ENCODE measurements at regions not wholly inside any gene's neighbourhood (a gene's known extent, or its start where the extent isn't known, plus 50 kb on each side); places are given as distances from the start of the nearest gene placed in this dataset.
"Not testable (repeated sequence)": the region's sequence is repeated elsewhere in the genome, so short reads cannot be mapped to it uniquely, and the experiment has no call there.

- no peak for DNase-seq (ENCODE audit: extremely low read depth in 1 of 2, low read depth in 1 of 2)
Observed at GRCh38 chr16:88328313-88328980, 54.3 kb upstream of the ZNF469 start.

GRCh38 chr16:88329726-88330700, 52.7 kb upstream of the ZNF469 start:
- no peak for DNase-seq (ENCODE audit: extremely low read depth in 1 of 2, low read depth in 1 of 2)

- no peak for DNase-seq (ENCODE audit: extremely low read depth in 1 of 2, low read depth in 1 of 2)
Observed at GRCh38 chr16:88330971-88331890, 51.5 kb upstream of the ZNF469 start.

- DNase-seq (ENCODE audit: extremely low read depth in 1 of 2, low read depth in 1 of 2) = no peak
Observed at GRCh38 chr16:88331989-88332920, 50.5 kb upstream of the ZNF469 start.

- not testable (repeated sequence) for DNase-seq (ENCODE audit: extremely low read depth in 1 of 2, low read depth in 1 of 2)
Observed at GRCh38 chr16:88332921-88333825, 49.6 kb upstream of the ZNF469 start.

All from stimulated activated CD8-positive, alpha-beta memory T cell treated with anti-CD3 and anti-CD28 coated beads, Interleukin-7, amount 100 ng/mL, for 48 hours (primary cell).